T-helper 1 cell treated with Interleukin-12 subunit alpha and Interleukin-12 subunit beta and Interleukin-4 antibody, amounts not matched to agents 30 ng/mL and 1 ng/mL, for 36 hours (primary cell): ENCODE measurements at regions not wholly inside any gene's neighbourhood (a gene's known extent, or its start where the extent isn't known, plus 50 kb on each side); places are given as distances from the start of the nearest gene placed in this dataset.

ENCODE experiments used
- intact Hi-C: fragments of 100-400 bp; cut with micrococcal nuclease; formaldehyde crosslinking; loops from one replicate; pipeline ENCODE4 v1.15.1; 2024

GRCh38 chr12:107967170-107967569, 161.9 kb upstream of the WSCD2 start:
- intact Hi-C loops: no loop called here

- intact Hi-C loops: no loop called here
These were observed 155.1 kb upstream of the WSCD2 start for GRCh38 chr12:107973950-107974349.

GRCh38 chr12:107976331-107976730, 152.8 kb upstream of the WSCD2 start:
- intact Hi-C loops: no loop called here

- intact Hi-C loops: no loop called here
These were observed 150.9 kb upstream of the WSCD2 start for GRCh38 chr12:107978201-107978600.

- intact Hi-C loops: no loop called here
These were observed 150.4 kb upstream of the WSCD2 start for GRCh38 chr12:107978641-107979040.

- intact Hi-C loops: no loop called here
These were observed 145.2 kb upstream of the WSCD2 start for GRCh38 chr12:107983756-107984472.

GRCh38 chr12:107984973-107985372, 144.1 kb upstream of the WSCD2 start:
- intact Hi-C loops: no loop called here

- intact Hi-C loops: no loop called here
These were observed 142.9 kb upstream of the WSCD2 start for GRCh38 chr12:107986183-107986582.

- intact Hi-C loops: loop anchor here (2.0 kb wide), 1 partner anchor 204 kb away; no protein-coding TSS in a partner anchor
These were observed 138.8 kb upstream of the WSCD2 start for GRCh38 chr12:107990325-107990724.

- intact Hi-C loops: no loop called here
These were observed 137.1 kb upstream of the WSCD2 start for GRCh38 chr12:107992029-107992428.

- intact Hi-C loops: no loop called here
These were observed 136.1 kb upstream of the WSCD2 start for GRCh38 chr12:107992870-107993451.

- intact Hi-C loops: no loop called here
These were observed 130.2 kb upstream of the WSCD2 start for GRCh38 chr12:107998863-107999262.

- intact Hi-C loops: no loop called here
These were observed 129.0 kb upstream of the WSCD2 start for GRCh38 chr12:108000111-108000510.

- intact Hi-C loops: no loop called here
These were observed 124.8 kb upstream of the WSCD2 start for GRCh38 chr12:108004319-108004718.

GRCh38 chr12:108008163-108008905, 120.8 kb upstream of the WSCD2 start:
- intact Hi-C loops: no loop called here

GRCh38 chr12:108009442-108010070, 119.5 kb upstream of the WSCD2 start:
- intact Hi-C loops: no loop called here

GRCh38 chr12:108016022-108016564, 113.0 kb upstream of the WSCD2 start:
- intact Hi-C loops: no loop called here

- intact Hi-C loops: no loop called here
These were observed 111.5 kb upstream of the WSCD2 start for GRCh38 chr12:108017472-108018057.

- intact Hi-C loops: no loop called here
These were observed 109.2 kb upstream of the WSCD2 start for GRCh38 chr12:108019862-108020261.

GRCh38 chr12:108021141-108021540, 107.9 kb upstream of the WSCD2 start:
- intact Hi-C loops: no loop called here

- intact Hi-C loops: no loop called here
These were observed 107.1 kb upstream of the WSCD2 start for GRCh38 chr12:108021949-108022522.
